GM12891 (cell line): ENCODE measurements at regions not wholly inside any gene's neighbourhood (a gene's known extent, or its start where the extent isn't known, plus 50 kb on each side); places are given as distances from the start of the nearest gene placed in this dataset.

Source experiments
- POLR2AphosphoS5 ChIP-seq: IDR thresholded peaks from 2 replicates; pipeline ENCODE4 v1.6.1; 2011; ENCODE audit warnings: low read depth, low read length, control low read depth
- SPI1 ChIP-seq: IDR thresholded peaks from 2 replicates; pipeline ENCODE4 v1.6.1; 2011; ENCODE audit warnings: low read depth, low read length, control low read depth

- no peak for TF ChIP-seq POLR2AphosphoS5
- no peak for TF ChIP-seq SPI1
These were observed 125.3 kb downstream of the VPREB1 start for GRCh38 chr22:22369964-22370270.
